ENCODE measurements at regions not wholly inside any gene's neighbourhood (a gene's known extent, or its start where the extent isn't known, plus 50 kb on each side); places are given as distances from the start of the nearest gene placed in this dataset.
A peak's percentile ranks its signal among the peaks of the same experiment; 100 is the strongest.

DNA sequence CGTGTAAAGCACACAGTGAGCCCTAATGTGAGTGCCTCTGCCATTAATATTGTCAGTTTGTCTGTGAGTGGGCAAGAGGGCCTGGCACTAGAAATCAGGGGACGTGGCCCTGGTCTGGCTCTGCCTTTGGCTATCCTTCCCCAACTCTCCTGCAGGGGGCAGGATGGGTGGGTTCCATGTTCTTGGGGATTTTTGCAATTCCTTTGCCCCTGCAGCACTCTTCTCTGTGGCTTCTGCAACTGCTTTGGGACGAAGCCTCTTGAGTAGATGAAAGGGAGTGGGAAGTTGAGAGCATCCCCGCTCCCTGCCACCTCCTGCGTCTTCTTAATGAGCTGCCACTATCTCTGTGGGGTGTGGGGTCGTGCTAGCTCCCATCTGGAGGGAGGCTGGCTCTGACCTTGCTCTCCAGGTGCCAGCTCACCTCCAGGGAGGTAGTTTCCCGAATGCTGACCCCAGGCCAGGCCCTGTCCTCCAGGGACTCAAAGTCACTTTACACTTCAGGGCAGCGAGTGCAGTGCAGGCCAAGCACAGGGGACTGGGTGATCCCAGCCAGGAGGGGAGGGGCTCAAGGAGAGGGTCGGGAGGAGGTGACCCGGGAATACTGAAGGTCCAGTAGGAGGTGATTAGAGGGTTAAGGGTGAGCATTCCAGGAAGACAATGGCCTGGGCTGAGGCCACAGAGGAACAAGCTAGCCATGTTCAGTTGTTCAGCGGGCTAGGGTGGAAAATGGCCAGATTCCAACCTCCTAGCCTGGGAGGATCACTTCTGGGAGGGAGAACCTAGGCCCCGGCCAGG, 121.0 kb upstream of the NLRP1 start:
- Mint-ChIP-seq H3K36me3 (ENCODE audit: low read depth, unreplicated experiment) (no peaks in the 10 kb centered on the region), H3K4me1 (ENCODE audit: unreplicated experiment) (no peaks in the 10 kb centered on the region), H3K9me3 (ENCODE audit: unreplicated experiment) (no peaks in the 10 kb centered on the region), H3K27ac (ENCODE audit: unreplicated experiment) (no peak overlapping the region), H3K4me3 (ENCODE audit: unreplicated experiment) (no peak overlapping the region), H3K27me3 (ENCODE audit: unreplicated experiment) (no peaks in the 10 kb centered on the region)
- TF ChIP-seq, protein P1, sequence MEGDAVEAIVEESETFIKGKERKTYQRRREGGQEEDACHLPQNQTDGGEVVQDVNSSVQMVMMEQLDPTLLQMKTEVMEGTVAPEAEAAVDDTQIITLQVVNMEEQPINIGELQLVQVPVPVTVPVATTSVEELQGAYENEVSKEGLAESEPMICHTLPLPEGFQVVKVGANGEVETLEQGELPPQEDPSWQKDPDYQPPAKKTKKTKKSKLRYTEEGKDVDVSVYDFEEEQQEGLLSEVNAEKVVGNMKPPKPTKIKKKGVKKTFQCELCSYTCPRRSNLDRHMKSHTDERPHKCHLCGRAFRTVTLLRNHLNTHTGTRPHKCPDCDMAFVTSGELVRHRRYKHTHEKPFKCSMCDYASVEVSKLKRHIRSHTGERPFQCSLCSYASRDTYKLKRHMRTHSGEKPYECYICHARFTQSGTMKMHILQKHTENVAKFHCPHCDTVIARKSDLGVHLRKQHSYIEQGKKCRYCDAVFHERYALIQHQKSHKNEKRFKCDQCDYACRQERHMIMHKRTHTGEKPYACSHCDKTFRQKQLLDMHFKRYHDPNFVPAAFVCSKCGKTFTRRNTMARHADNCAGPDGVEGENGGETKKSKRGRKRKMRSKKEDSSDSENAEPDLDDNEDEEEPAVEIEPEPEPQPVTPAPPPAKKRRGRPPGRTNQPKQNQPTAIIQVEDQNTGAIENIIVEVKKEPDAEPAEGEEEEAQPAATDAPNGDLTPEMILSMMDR (IDR thresholded peaks at IDR 0.05; ENCODE audit: unreplicated experiment) = peak; percentile 67
- DNase-seq (ENCODE audit: low spot score) = peak; percentile 59

DNA sequence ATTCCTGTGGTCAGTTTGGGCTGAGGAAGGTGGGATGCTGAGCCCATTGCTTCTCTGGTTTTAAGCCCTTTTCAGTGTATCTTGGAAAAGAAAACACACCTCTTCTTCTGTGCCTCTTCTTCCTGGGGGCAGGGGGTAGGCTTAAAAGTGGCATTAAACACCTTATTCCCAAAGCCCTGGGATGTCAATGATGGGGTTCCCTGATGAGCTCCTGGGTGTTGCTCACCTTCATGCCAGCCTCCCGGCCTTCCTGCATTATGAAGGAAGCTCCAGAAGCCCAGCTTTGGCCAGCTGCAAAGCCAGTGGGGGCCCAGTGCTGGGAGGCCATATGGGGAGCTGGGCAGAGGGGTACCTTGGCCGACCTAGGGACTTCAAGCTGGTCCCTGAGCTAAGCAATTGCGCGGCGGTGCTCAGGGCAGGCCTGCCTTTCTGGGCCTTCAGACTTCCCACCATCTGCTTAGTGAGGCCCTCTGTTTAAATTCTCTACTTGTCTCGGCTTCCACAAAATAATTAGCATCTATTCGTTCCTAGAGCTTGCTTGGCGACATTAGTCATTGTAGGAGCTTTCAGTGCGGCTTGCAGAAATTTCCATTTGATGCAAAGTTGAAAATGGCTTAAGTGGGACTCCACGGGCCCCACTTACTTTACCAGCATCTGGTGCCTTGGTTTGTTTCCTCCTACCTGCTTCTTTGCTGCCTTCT, 121.7 kb upstream of the NLRP1 start:
- Mint-ChIP-seq H3K9me3 (ENCODE audit: unreplicated experiment) (no peaks in the 10 kb centered on the region), H3K27me3 (ENCODE audit: unreplicated experiment) (no peaks in the 10 kb centered on the region), H3K4me1 (ENCODE audit: unreplicated experiment) (no peaks in the 10 kb centered on the region), H3K4me3 (ENCODE audit: unreplicated experiment) (no peak overlapping the region), H3K36me3 (ENCODE audit: low read depth, unreplicated experiment) (no peaks in the 10 kb centered on the region), H3K27ac (ENCODE audit: unreplicated experiment) (no peak overlapping the region)
- DNase-seq (ENCODE audit: low spot score) = no peak
- TF ChIP-seq, protein P1 (IDR thresholded peaks at IDR 0.05; ENCODE audit: unreplicated experiment) = no peak

DNA sequence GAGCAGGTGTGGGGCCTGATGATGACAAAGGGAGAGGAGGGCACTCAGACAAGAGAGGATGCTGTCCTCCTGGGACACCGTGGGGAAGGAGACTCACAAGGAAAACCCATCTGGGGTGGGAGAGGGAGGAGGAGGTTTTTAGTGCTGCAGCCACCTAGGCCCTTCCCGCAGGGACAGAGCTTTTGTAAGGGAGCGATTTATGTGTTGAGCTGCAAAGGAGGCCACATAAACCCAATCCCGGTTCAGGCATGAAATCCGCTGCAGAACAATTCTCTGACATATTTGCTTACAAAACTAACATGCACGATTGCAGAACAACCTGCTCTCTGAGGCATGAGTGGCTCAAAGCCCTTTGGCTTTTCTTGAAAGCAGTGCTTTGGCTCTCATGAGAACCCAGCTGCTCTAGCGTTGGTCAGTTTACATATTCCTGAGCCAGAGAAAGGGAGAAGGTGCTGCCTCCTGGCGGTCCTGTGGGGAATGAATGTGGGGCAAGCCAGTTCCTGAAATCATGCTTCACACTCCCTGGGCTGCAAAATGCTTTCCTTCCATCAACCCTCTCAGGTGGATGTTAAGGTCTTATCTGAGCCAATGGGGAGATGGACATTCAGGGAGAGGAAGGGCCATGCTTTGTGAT, 122.4 kb upstream of the NLRP1 start:
- H3K4me3 Mint-ChIP-seq (ENCODE audit: unreplicated experiment) = no peak overlapping the region
- TF ChIP-seq, protein P1 (IDR thresholded peaks at IDR 0.05; ENCODE audit: unreplicated experiment) = peak; percentile 86
- DNase-seq (ENCODE audit: low spot score) = peak; percentile 79
- H3K4me1 Mint-ChIP-seq (ENCODE audit: unreplicated experiment) = no peaks in the 10 kb centered on the region
- peaks cover 3% of the 10 kb centered on the region for H3K27me3 Mint-ChIP-seq (ENCODE audit: unreplicated experiment)
- no peaks in the 10 kb centered on the region for H3K9me3 Mint-ChIP-seq (ENCODE audit: unreplicated experiment)
- no peaks in the 10 kb centered on the region for H3K36me3 Mint-ChIP-seq (ENCODE audit: low read depth, unreplicated experiment)
- H3K27ac Mint-ChIP-seq (ENCODE audit: unreplicated experiment) = no peak overlapping the region

DNA sequence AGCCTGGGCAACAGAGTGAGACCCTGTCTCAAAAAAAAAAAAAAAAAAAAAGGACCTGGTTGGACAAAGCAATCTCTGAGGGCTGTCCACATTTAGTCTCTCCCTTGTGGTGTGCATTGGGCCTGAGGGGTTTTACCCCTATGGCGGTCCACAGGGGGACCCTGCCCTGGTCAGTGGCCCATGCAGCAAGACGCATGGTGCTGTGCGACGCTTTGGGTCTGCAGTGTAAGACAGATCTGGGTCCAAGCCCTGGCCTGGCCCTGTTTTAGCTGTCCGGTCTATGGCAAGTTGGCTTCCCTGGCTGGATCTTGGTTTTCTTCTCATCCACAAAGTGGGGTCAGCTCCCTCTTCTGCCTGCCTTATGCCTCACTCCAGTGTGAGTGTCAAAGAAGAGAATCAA, 123.2 kb upstream of the NLRP1 start:
- Mint-ChIP-seq H3K36me3 (ENCODE audit: low read depth, unreplicated experiment) (no peaks in the 10 kb centered on the region), H3K9me3 (ENCODE audit: unreplicated experiment) (no peaks in the 10 kb centered on the region), H3K4me1 (ENCODE audit: unreplicated experiment) (no peaks in the 10 kb centered on the region), H3K27me3 (ENCODE audit: unreplicated experiment) (peaks cover 3% of the 10 kb centered on the region), H3K4me3 (ENCODE audit: unreplicated experiment) (no peak overlapping the region), H3K27ac (ENCODE audit: unreplicated experiment) (no peak overlapping the region)
- TF ChIP-seq, protein P1 (IDR thresholded peaks at IDR 0.05; ENCODE audit: unreplicated experiment) = no peak
- no peak for DNase-seq (ENCODE audit: low spot score)

Data from endothelial cell (in vitro differentiated cells).